ENCODE measurements at regions not wholly inside any gene's neighbourhood (a gene's known extent, or its start where the extent isn't known, plus 50 kb on each side); places are given as distances from the start of the nearest gene placed in this dataset.

- no peak for TF ChIP-seq POLR2A (IDR thresholded peaks at IDR 0.05)
- no peak for TF ChIP-seq POLR2AphosphoS5 (IDR thresholded peaks at IDR 0.05)
- no peak for TF ChIP-seq CTCF (IDR thresholded peaks at IDR 0.05)
- TF ChIP-seq EP300 (IDR thresholded peaks at IDR 0.05): no peak
These were observed 889.2 kb upstream of the NCAM2 start for GRCh38 chr21:20108976-20109540.
